Stimulated activated naive CD8-positive, alpha-beta T cell treated with anti-CD3 and anti-CD28 coated beads, Interleukin-15, amount 100 ng/mL, for 72 hours (primary cell): ENCODE measurements at regions not wholly inside any gene's neighbourhood (a gene's known extent, or its start where the extent isn't known, plus 50 kb on each side); places are given as distances from the start of the nearest gene placed in this dataset.

Experiments
- ATAC-seq: fragments of 150-1000 bp; cut with Tn5 transposase; 2 replicates; pipeline ENCODE4 v1.10.0; 2021; ENCODE audit warnings: mild to moderate bottlenecking, moderate library complexity
- DNase-seq, 2 donors: peaks; one replicate each; pipeline ENCODE4 v3.0.0; 2021 to 2022
- H3K27ac Mint-ChIP-seq, 2 donors: one replicate each; pipeline ENCODE4 v1.8.0; 2022; ENCODE audit warnings: mild to moderate bottlenecking in 2 of 2, mixed read lengths in 2 of 2, moderate library complexity in 2 of 2
- H3K27me3 Mint-ChIP-seq: one replicate; pipeline ENCODE4 v1.8.0; 2022; ENCODE audit warnings: mixed read lengths
- H3K4me1 Mint-ChIP-seq: one replicate; pipeline ENCODE4 v1.8.0; 2022; ENCODE audit warnings: mild to moderate bottlenecking, mixed read lengths
- H3K4me3 Mint-ChIP-seq, 2 donors: one replicate each; pipeline ENCODE4 v1.8.0; 2022; ENCODE audit warnings: mild to moderate bottlenecking in 2 of 2, mixed read lengths in 2 of 2, moderate library complexity in 1 of 2
- H3K9me3 Mint-ChIP-seq, 2 donors: one replicate each; pipeline ENCODE4 v1.8.0; 2022; ENCODE audit warnings: mixed read lengths in 2 of 2

DNA sequence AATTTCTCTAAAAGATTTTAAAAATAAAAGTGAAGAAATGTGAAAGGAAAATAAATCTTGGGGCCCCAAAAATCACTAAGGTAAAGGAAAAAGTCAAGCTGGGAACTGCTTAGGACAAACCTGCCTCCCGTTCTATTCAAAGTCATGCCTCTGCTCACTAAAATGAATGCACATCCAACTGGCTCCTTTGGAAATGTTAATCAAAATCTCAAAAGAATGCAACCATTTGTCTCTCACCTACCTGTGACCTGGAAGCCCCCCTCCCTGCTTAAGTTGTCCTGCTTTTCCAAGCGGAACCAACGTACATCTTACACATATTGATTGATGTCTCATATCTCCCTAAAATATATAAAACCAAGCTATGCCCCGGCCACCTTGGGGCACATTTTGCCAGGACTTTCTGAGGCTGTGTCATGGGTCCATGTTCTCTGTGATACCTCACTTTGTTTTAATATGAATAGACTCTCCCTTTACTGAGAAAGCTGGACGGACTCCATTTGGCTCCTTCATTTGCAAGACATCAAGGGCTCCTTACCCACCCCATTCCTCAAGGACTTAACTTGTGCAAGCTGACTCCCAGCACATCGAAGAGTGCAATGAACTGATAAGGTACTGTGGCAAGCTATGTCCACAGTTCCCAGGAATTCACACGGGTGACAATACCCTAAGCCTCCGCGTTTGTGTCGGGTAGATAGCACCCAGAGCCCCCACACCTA is 164.3 kb downstream of the SMC2 start:
- ATAC-seq, result no peak
- Mint-ChIP-seq H3K27ac (no peak overlapping the region), H3K4me1 (no peaks in the 10 kb centered on the region), H3K27me3 (peaks cover 16% of the 10 kb centered on the region), H3K4me3 (no peak overlapping the region), H3K9me3 (peaks cover 0 to 7% of the 10 kb centered on the region in 2 donors)
- no peak for DNase-seq

GRCh38 chr9:104260004-104260403 is 165.9 kb downstream of the SMC2 start:
- DNase-seq, result no peak
- Mint-ChIP-seq H3K4me1 (no peaks in the 10 kb centered on the region), H3K9me3 (peaks cover 0 to 7% of the 10 kb centered on the region in 2 donors), H3K27ac (no peak overlapping the region), H3K4me3 (no peak overlapping the region), H3K27me3 (peaks cover 16% of the 10 kb centered on the region)
- ATAC-seq, result no peak

- ATAC-seq (no peak), DNase-seq (no peak)
- Mint-ChIP-seq H3K27me3 (peaks cover 8% of the 10 kb centered on the region), H3K4me3 (no peak overlapping the region), H3K4me1 (no peaks in the 10 kb centered on the region), H3K9me3 (no peaks in the 10 kb centered on the region), H3K27ac (no peak overlapping the region)
These were observed 169.8 kb downstream of the SMC2 start for GRCh38 chr9:104263942-104264341.

DNA sequence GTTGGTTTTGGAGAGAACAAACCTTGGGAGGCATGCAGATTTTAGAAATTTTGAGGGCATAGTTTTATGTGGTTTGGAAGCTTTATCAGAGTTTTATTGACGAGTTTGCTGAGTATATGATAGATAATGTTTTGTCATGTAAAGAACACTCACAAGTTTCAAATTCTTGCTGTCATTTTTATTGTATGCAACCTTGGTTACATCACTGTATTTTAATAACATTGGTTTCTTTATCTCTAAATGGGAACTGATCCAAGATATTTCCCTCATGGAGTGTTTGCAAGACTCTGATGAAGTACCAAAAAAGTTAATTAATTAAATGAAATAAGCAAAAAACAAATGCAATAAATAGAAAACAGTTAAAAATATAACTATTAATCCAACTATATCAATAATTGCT is 170.3 kb downstream of the SMC2 start:
- H3K4me1 Mint-ChIP-seq, result no peaks in the 10 kb centered on the region
- no peak for ATAC-seq
- no peak for DNase-seq

GRCh38 chr9:104269374-104269773 is 175.3 kb downstream of the SMC2 start:
- Mint-ChIP-seq H3K27ac (no peak overlapping the region), H3K4me3 (no peak overlapping the region), H3K4me1 (no peaks in the 10 kb centered on the region), H3K9me3 (no peaks in the 10 kb centered on the region), H3K27me3 (no peaks in the 10 kb centered on the region)
- DNase-seq, result no peak
- no peak for ATAC-seq

More for the DNA sequence above, 170.3 kb downstream of the SMC2 start:
- no peak overlapping the region for H3K4me3 Mint-ChIP-seq
- H3K27me3 Mint-ChIP-seq, result peaks cover 3% of the 10 kb centered on the region
- H3K27ac Mint-ChIP-seq, result no peak overlapping the region
- no peaks in the 10 kb centered on the region for H3K9me3 Mint-ChIP-seq

DNA sequence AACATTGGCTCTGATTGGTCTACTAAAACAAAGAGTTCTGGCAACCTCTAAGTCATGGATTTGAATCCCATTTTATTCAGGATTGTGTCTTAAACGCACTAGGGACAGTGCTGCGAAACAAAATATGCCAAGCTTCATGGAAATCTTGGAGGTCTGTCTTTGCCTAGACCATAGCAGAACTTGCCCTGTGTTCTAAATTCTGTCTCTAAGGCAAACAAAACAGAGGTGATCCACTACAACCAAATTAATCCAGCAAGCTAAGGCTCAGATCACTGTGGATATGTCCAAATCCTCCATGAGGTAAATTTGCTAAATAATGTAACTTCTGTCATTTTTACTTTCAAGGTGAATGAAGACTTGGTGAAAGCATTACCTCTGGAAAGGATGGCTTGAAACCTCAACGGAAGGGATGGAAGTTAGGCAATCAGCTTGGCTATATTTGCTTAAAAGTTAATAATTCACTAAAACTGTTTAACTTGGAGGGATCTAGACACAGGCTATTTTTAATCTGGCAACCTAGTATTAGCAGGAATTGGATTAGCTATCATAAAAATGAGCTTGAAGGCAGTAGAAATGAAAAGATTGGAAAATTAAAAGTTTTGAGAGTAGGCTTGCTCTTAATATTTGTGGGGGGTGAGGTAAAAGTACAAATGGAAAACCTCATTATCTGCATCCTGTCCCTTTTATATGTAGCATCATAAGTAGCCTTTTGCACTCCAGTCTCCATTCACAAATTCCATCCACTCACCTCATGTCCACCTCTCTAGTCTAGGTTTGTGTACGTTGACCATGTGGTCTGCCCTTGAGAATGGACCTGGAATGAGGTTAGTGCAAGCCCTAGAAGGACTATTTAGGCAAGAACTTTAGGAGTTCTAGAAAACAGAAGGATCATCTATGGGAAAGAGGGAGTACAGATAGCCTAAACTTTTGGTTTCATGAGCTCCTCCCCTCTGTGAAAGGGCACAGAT is 176.2 kb downstream of the SMC2 start:
- no peaks in the 10 kb centered on the region for H3K9me3 Mint-ChIP-seq

DNA sequence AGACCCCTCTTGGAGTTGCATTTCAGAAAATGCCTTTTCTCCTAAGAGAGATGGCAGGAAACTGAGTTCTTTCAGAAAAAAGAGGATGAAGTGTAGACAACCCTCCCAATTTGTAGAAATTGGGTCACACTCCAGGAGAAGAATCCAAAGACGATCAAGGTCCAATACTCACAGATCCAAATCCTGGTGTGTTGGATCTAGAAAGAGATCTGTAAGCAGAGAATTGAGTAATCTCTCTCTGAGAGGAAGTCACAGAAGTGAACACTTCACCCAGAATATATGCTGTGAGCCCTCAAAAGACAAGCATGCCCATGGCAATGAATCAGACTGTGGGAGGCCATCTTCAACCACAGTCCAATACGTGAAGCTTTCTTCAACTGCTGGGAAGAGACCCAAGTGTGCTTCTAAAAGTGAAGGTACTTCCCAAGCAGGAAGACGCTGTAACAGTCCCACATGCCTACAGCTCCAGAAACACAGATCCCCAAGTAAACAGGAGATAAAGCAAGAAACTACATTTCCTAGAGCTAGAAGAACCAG is 182.7 kb downstream of the SMC2 start:
- ATAC-seq (no peak), DNase-seq (no peak)
- Mint-ChIP-seq H3K27ac (no peak overlapping the region), H3K4me1 (no peaks in the 10 kb centered on the region), H3K27me3 (no peaks in the 10 kb centered on the region), H3K9me3 (peaks cover 11 to 21% of the 10 kb centered on the region in 2 donors), H3K4me3 (no peak overlapping the region)

More for the DNA sequence above, 176.2 kb downstream of the SMC2 start:
- DNase-seq, result no peak
- Mint-ChIP-seq H3K4me3 (no peak overlapping the region), H3K27ac (no peak overlapping the region), H3K4me1 (no peaks in the 10 kb centered on the region), H3K27me3 (no peaks in the 10 kb centered on the region)
- ATAC-seq, result no peak

DNA sequence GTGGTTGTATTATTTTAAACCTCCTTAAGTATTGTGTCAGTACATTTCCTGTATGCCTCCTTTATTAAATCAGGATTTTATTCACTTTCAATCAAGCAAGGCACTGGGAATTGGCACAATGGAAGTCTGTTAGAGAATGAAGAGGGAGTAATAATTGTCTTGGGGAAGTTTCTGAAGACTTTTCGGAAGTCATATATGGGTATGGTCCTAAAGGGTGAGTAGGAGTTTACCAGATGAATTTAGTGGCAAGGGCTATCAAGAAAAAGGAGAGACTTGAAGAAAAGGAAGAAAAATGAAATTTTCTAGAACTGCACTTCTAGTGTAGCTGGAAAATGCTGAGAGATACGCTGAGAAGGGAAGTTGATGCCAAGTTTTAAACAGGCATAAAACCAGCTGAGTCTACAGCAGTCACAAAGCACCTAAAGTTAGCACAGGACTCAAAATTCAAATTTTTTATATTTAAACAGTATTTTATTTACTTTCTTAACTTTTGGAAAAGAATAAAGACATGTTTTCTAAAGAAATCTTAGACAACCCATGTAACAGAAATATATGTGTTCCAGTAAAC is 184.9 kb downstream of the SMC2 start:
- DNase-seq (no peak), ATAC-seq (no peak)
- no peaks in the 10 kb centered on the region for H3K27me3 Mint-ChIP-seq
- H3K27ac Mint-ChIP-seq, result no peak overlapping the region
- no peaks in the 10 kb centered on the region for H3K4me1 Mint-ChIP-seq
- no peak overlapping the region for H3K4me3 Mint-ChIP-seq
- H3K9me3 Mint-ChIP-seq, result peaks cover 11 to 21% of the 10 kb centered on the region in 2 donors

GRCh38 chr9:104279535-104280177 is 185.5 kb downstream of the SMC2 start:
- Mint-ChIP-seq H3K27ac (no peak overlapping the region), H3K9me3 (peaks cover 11 to 21% of the 10 kb centered on the region in 2 donors), H3K4me3 (no peak overlapping the region), H3K27me3 (no peaks in the 10 kb centered on the region), H3K4me1 (no peaks in the 10 kb centered on the region)
- ATAC-seq, result no peak
- DNase-seq, result no peak

DNA sequence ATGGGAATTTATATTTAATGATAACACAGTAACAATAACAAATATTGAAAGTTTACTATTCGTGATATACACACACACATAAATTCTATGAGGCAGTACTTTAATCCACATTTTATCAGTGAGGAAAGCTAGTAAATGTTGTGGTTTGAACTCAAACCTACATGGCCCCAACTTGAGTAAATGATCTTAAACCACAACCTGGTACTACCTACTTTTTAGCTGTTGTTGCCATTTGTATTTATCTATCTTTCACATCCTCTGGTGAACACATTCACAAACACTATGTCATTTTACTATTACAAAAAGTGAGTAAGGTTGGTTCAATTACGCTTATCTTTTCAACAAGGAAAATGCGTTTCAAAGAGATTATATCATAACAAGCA is 186.1 kb downstream of the SMC2 start:
- no peaks in the 10 kb centered on the region for H3K4me1 Mint-ChIP-seq
- peaks cover 11 to 21% of the 10 kb centered on the region in 2 donors for H3K9me3 Mint-ChIP-seq
- no peak overlapping the region for H3K4me3 Mint-ChIP-seq
- no peak overlapping the region for H3K27ac Mint-ChIP-seq
- DNase-seq, result no peak
- H3K27me3 Mint-ChIP-seq, result peaks cover 4% of the 10 kb centered on the region
- no peak for ATAC-seq

- ATAC-seq (no peak), DNase-seq (no peak)
- H3K4me3 Mint-ChIP-seq, result no peak overlapping the region
- no peak overlapping the region for H3K27ac Mint-ChIP-seq
- H3K9me3 Mint-ChIP-seq, result peaks cover 11 to 21% of the 10 kb centered on the region in 2 donors
- H3K4me1 Mint-ChIP-seq, result no peaks in the 10 kb centered on the region
- peaks cover 7% of the 10 kb centered on the region for H3K27me3 Mint-ChIP-seq
These were observed 186.6 kb downstream of the SMC2 start for GRCh38 chr9:104280711-104281110.

GRCh38 chr9:104286187-104286586 is 192.1 kb downstream of the SMC2 start:
- ATAC-seq (no peak), DNase-seq (no peak)
- H3K27me3 Mint-ChIP-seq, result peaks cover 7% of the 10 kb centered on the region
- H3K4me1 Mint-ChIP-seq, result no peaks in the 10 kb centered on the region
- peaks cover 0 to 6% of the 10 kb centered on the region in 2 donors for H3K9me3 Mint-ChIP-seq
- no peak overlapping the region for H3K4me3 Mint-ChIP-seq
- no peak overlapping the region for H3K27ac Mint-ChIP-seq

- Mint-ChIP-seq H3K4me1 (no peaks in the 10 kb centered on the region), H3K27ac (no peak overlapping the region), H3K4me3 (no peak overlapping the region), H3K27me3 (peaks cover 7% of the 10 kb centered on the region), H3K9me3 (no peaks in the 10 kb centered on the region)
- ATAC-seq, result no peak
- no peak for DNase-seq
These were observed 192.7 kb downstream of the SMC2 start for GRCh38 chr9:104286799-104287198.

DNA sequence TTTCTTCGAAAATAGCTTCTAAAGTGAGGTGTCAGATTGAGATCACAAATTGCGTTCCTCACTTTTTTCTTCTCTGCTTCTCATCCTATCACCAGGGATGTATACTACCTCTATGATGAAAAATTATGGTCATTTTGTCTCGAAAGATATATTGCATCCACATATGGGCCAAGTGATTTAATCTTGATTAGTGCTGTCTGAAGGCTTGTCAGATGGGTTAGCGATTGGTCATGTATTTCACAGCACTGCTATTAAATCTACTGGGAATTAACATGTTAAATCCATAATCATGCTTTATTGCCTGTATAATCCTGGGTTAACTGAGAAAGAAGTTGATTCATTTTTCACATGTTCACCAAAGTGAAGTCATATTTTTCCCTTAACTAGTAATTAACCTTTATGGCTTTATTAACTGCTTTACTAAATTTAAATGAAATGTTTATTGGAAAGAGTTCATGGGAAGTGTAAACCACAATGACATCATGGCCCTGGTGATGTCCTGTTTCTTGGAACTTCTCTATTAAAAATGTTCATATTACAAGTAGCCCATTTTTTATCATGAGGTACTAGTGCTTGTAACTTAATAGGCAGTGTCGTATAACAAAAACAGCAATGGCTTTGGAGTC is 193.3 kb downstream of the SMC2 start:
- ATAC-seq, result no peak
- H3K27me3 Mint-ChIP-seq, result peaks cover 7% of the 10 kb centered on the region
- no peaks in the 10 kb centered on the region for H3K9me3 Mint-ChIP-seq
- no peak overlapping the region for H3K4me3 Mint-ChIP-seq
- no peaks in the 10 kb centered on the region for H3K4me1 Mint-ChIP-seq
- no peak for DNase-seq
- H3K27ac Mint-ChIP-seq, result no peak overlapping the region

- Mint-ChIP-seq H3K9me3 (no peaks in the 10 kb centered on the region), H3K4me3 (no peak overlapping the region), H3K27me3 (no peaks in the 10 kb centered on the region), H3K27ac (no peak overlapping the region), H3K4me1 (no peaks in the 10 kb centered on the region)
- DNase-seq, result no peak
- ATAC-seq, result no peak
These were observed 199.8 kb downstream of the SMC2 start for GRCh38 chr9:104293877-104294276.
